HG03354 (cell line): ENCODE measurements at regions not wholly inside any gene's neighbourhood (a gene's known extent, or its start where the extent isn't known, plus 50 kb on each side); places are given as distances from the start of the nearest gene placed in this dataset.
"Not testable (repeated sequence)": the region's sequence is repeated elsewhere in the genome, so short reads cannot be mapped to it uniquely, and the experiment has no call there.

ENCODE experiments used
- ATAC-seq: cut with Tn5 transposase; IDR thresholded peaks from one replicate; pipeline ENCODE4 v1.9.1; 2021; ENCODE audit warnings: mild to moderate bottlenecking; ENCODE audit not compliant: unreplicated experiment, poor library complexity, severe bottlenecking

GRCh38 chr6:155880900-155881299 lies 425.3 kb upstream of the NOX3 start:
- no peak for ATAC-seq

GRCh38 chr6:155872961-155873360 lies 417.3 kb upstream of the NOX3 start:
- no peak for ATAC-seq

- ATAC-seq = no peak
These were observed 412.0 kb upstream of the NOX3 start for GRCh38 chr6:155867682-155868081.

GRCh38 chr6:155866676-155867390 lies 411.2 kb upstream of the NOX3 start:
- not testable (repeated sequence) for ATAC-seq

- ATAC-seq = no peak
These were observed 406.2 kb upstream of the NOX3 start for GRCh38 chr6:155861821-155862220.

GRCh38 chr6:155858906-155859305 lies 403.3 kb upstream of the NOX3 start:
- ATAC-seq = not testable (repeated sequence)

- no peak for ATAC-seq
These were observed 399.1 kb upstream of the NOX3 start for GRCh38 chr6:155854787-155855186.

- no peak for ATAC-seq
These were observed 397.4 kb upstream of the NOX3 start for GRCh38 chr6:155853011-155853410.

GRCh38 chr6:155850408-155850841 lies 394.8 kb upstream of the NOX3 start:
- ATAC-seq = no peak

GRCh38 chr6:155847711-155848110 lies 392.1 kb upstream of the NOX3 start:
- ATAC-seq = no peak

- ATAC-seq = no peak
These were observed 381.8 kb upstream of the NOX3 start for GRCh38 chr6:155837474-155837873.

- no peak for ATAC-seq
These were observed 377.0 kb upstream of the NOX3 start for GRCh38 chr6:155832596-155832995.

- ATAC-seq = no peak
These were observed 374.9 kb upstream of the NOX3 start for GRCh38 chr6:155830531-155830930.

GRCh38 chr6:155829646-155830045 lies 374.0 kb upstream of the NOX3 start:
- no peak for ATAC-seq

GRCh38 chr6:155828989-155829388 lies 373.4 kb upstream of the NOX3 start:
- ATAC-seq = no peak

GRCh38 chr6:155818698-155819097 lies 363.1 kb upstream of the NOX3 start:
- ATAC-seq = no peak

GRCh38 chr6:155813548-155813947 lies 357.9 kb upstream of the NOX3 start:
- ATAC-seq = no peak

- ATAC-seq = no peak
These were observed 351.6 kb upstream of the NOX3 start for GRCh38 chr6:155807243-155807642.

GRCh38 chr6:155801046-155801445 lies 345.4 kb upstream of the NOX3 start:
- ATAC-seq = no peak

- ATAC-seq = not testable (repeated sequence)
These were observed 343.2 kb upstream of the NOX3 start for GRCh38 chr6:155798876-155799275.

- ATAC-seq = no peak
These were observed 339.6 kb upstream of the NOX3 start for GRCh38 chr6:155795173-155795796.
